T-cell (primary cell): ENCODE measurements at regions not wholly inside any gene's neighbourhood (a gene's known extent, or its start where the extent isn't known, plus 50 kb on each side); places are given as distances from the start of the nearest gene placed in this dataset.

ENCODE experiments used
- ATAC-seq, 4 experiments: fragments of 200-7000 bp in 3 of 4; fragments of 150-1000 bp in 1 of 4; cut with Tn5 transposase; replicated peaks in 1 of 4; 1 replicate in 3 of 4; 2 replicates in 1 of 4; pipeline ENCODE4 v1.10.0; 2021; ENCODE audit warnings: moderate library complexity in 3 of 4, mild to moderate bottlenecking in 2 of 4, moderate number of reproducible peaks in 1 of 4
- CTCF ChIA-PET, 2 donors: fragments of 300-600 bp; sonication (Branson Sonifier 250); formaldehyde crosslinking; loops; one replicate each; lab custom pipeline; 2022; ENCODE audit warnings: antibody characterized with exemption in 2 of 2; lab: Charles Lee
- POLR2A ChIA-PET, 2 donors: fragments of 300-600 bp; sonication (Branson Sonifier 250); formaldehyde crosslinking; loops; one replicate each; lab custom pipeline; 2022; ENCODE audit warnings: antibody characterized with exemption in 2 of 2; lab: Charles Lee
- DNase-seq, 35 experiments: peaks; one replicate each; pipeline versions ENCODE4 v3.0.0 to v3.0.0-alpha.2; 2013 to 2023
- H3K27ac ChIP-seq: one replicate; pipeline ENCODE4 v1.5.1; 2013; ENCODE audit warnings: low read length
- H3K27me3 ChIP-seq, 2 experiments: replicated peaks in 1 of 2; 1 replicate in 1 of 2; 2 replicates in 1 of 2; pipeline versions ENCODE4 v1.6.1 to v1.7.0; 2013; ENCODE audit warnings: low read length in 1 of 2, mixed read lengths in 1 of 2; ENCODE audit not compliant: control insufficient read depth in 2 of 2, insufficient read depth in 2 of 2; ENCODE audit errors: extremely low read depth in 1 of 2
- H3K36me3 ChIP-seq, 2 donors: 1 replicate in 1 of 2; 2 replicates in 1 of 2; pipeline versions ENCODE4 v1.6.1 to v1.7.0; 2013; ENCODE audit warnings: low read length in 1 of 2; ENCODE audit not compliant: control insufficient read depth in 2 of 2, insufficient read depth in 1 of 2; ENCODE audit errors: extremely low read depth in 1 of 2
- H3K4me1 ChIP-seq, 2 experiments: 1 replicate in 1 of 2; 2 replicates in 1 of 2; pipeline versions ENCODE4 v1.6.1 to v1.7.0; 2013; ENCODE audit warnings: low read length in 2 of 2, mixed read lengths in 1 of 2; ENCODE audit not compliant: insufficient read depth in 2 of 2, control insufficient read depth in 1 of 2; ENCODE audit errors: extremely low read depth in 1 of 2
- H3K4me3 ChIP-seq, 2 donors: 1 replicate in 1 of 2; 2 replicates in 1 of 2; pipeline versions ENCODE4 v1.5.1 to v1.7.0; 2013; ENCODE audit warnings: mild to moderate bottlenecking in 2 of 2, low read length in 1 of 2, moderate library complexity in 1 of 2; ENCODE audit not compliant: control insufficient read depth in 1 of 2; ENCODE audit errors: extremely low read depth in 1 of 2
- H3K9me3 ChIP-seq: 2 replicates; pipeline ENCODE4 v1.7.0; 2013
- H3K27ac Mint-ChIP-seq, 2 donors: one replicate each; pipeline ENCODE4 v1.8.0; 2020 to 2021; ENCODE audit warnings: mild to moderate bottlenecking in 2 of 2, mixed read lengths in 2 of 2
- H3K27me3 Mint-ChIP-seq, 2 donors: one replicate each; pipeline ENCODE4 v1.8.0; 2021 to 2022; ENCODE audit warnings: mixed read lengths in 2 of 2
- H3K36me3 Mint-ChIP-seq: one replicate; pipeline ENCODE4 v1.8.0; 2021; ENCODE audit warnings: mixed read lengths
- H3K4me1 Mint-ChIP-seq, 3 donors: one replicate each; pipeline ENCODE4 v1.8.0; 2020 to 2022; ENCODE audit warnings: mixed read lengths in 3 of 3, mild to moderate bottlenecking in 1 of 3
- H3K4me3 Mint-ChIP-seq, 3 donors: one replicate each; pipeline ENCODE4 v1.8.0; 2020 to 2022; ENCODE audit warnings: mild to moderate bottlenecking in 3 of 3, mixed read lengths in 3 of 3, moderate library complexity in 3 of 3
- H3K9me3 Mint-ChIP-seq, 3 donors: one replicate each; pipeline ENCODE4 v1.8.0; 2020 to 2022; ENCODE audit warnings: mixed read lengths in 3 of 3
- WGBS: methylation state at CpG from one replicate; pipeline ENCODE4 v1.1.5; 2013; ENCODE audit warnings: missing lambda C conversion rate; ENCODE audit not compliant: insufficient coverage; 5-methylcytosine and 5-hydroxymethylcytosine counted together

DNA sequence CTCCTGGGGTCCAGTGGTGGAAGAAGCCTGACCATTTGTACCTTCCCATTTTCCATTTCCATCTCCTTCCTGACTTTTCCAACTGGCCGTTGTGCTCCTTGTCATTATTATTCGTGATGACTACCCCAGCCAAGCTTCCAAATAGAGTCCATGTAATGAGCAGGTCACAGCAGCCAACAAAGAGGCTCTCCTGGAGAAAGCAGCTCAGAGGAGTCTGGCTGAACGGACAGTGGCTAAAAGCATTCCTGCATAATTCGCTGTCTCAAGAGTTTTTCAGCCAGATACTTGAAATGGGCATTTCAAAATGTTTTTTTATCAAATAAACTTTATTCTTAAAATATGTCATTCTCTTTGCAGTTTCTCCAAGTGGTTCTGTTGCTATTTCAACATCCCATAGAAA, 458.6 kb downstream of the INHBA start:
- H3K36me3 ChIP-seq: no peaks in the 10 kb centered on the region
- POLR2A ChIA-PET: no interaction called here
- H3K27me3 Mint-ChIP-seq: no peaks in the 10 kb centered on the region
- no peak overlapping the region for H3K4me3 ChIP-seq
- H3K4me1 Mint-ChIP-seq: no peaks in the 10 kb centered on the region
- no peaks in the 10 kb centered on the region for H3K27me3 ChIP-seq
- no peak overlapping the region for H3K27ac Mint-ChIP-seq
- DNase-seq (no peak), ATAC-seq (no peak)
- H3K4me3 Mint-ChIP-seq: no peak overlapping the region
- H3K9me3 ChIP-seq: no peaks in the 10 kb centered on the region
- H3K9me3 Mint-ChIP-seq: peaks cover 4 to 16% (median 14%) of the 10 kb centered on the region in 3 donors
- no peak overlapping the region for H3K27ac ChIP-seq
- H3K36me3 Mint-ChIP-seq: no peaks in the 10 kb centered on the region
- 50% methylated on average over 2 of the region's 4 CpGs for WGBS
- no peaks in the 10 kb centered on the region for H3K4me1 ChIP-seq
- CTCF ChIA-PET: no interaction called here

DNA sequence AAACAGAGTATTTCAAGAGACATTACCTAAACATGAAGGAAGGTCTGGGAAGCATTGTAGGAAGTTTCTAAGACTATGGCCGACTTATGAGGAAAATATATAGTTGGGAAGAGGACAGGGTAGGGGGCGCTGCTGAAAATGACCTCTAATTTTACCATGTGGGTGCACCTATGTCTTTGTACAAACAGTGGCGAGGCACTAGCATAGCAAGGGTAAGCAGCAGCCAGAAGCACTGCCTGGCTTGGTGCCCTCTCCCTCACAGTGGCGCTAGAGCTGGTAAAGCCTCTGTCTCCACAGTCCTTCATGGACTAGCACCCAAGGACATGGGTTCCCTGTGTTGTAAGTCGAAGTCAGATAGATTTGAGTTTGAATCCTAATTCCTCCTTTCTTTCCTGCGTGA, 461.2 kb downstream of the INHBA start:
- H3K9me3 Mint-ChIP-seq: peaks cover 4 to 12% (median 7%) of the 10 kb centered on the region in 3 donors
- ChIA-PET POLR2A (no interaction called here), CTCF (no interaction called here)
- no peaks in the 10 kb centered on the region for H3K27me3 Mint-ChIP-seq
- no peak for ATAC-seq
- WGBS: 100% methylated on average over 1 of the region's 6 CpGs
- no peak for DNase-seq
- Histone ChIP-seq H3K9me3 (no peaks in the 10 kb centered on the region), H3K36me3 (no peaks in the 10 kb centered on the region), H3K27ac (no peak overlapping the region), H3K4me3 (no peak overlapping the region), H3K27me3 (no peaks in the 10 kb centered on the region), H3K4me1 (no peaks in the 10 kb centered on the region)
- no peak overlapping the region for H3K4me3 Mint-ChIP-seq
- H3K36me3 Mint-ChIP-seq: no peaks in the 10 kb centered on the region
- H3K27ac Mint-ChIP-seq: no peak overlapping the region
- H3K4me1 Mint-ChIP-seq: no peaks in the 10 kb centered on the region

DNA sequence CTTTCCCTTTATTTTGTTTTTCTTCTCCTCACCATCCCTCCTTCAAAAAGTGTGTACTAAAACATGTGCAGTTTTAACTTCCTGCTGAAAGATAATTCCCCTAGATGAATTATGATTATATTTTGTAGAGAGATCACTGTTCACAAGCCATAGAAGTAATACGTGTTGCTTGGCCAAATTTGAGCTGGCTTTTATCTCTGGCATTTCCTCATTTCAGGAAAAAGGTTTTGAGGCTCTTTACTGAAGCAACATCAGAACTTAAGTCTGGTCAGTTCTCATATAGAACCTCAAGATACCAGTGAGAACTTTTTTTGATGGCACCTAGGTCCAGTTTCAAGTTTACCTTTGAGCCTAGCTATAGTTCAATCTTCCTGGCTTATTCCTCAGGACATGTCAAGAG, 463.3 kb downstream of the INHBA start:
- Mint-ChIP-seq H3K27me3 (no peaks in the 10 kb centered on the region), H3K9me3 (peaks cover 0 to 12% (median 4%) of the 10 kb centered on the region in 3 donors), H3K27ac (no peak overlapping the region), H3K4me1 (no peaks in the 10 kb centered on the region), H3K36me3 (no peaks in the 10 kb centered on the region), H3K4me3 (no peak overlapping the region)
- Histone ChIP-seq H3K36me3 (no peaks in the 10 kb centered on the region), H3K4me3 (no peak overlapping the region), H3K27me3 (no peaks in the 10 kb centered on the region), H3K9me3 (no peaks in the 10 kb centered on the region), H3K27ac (no peak overlapping the region), H3K4me1 (no peaks in the 10 kb centered on the region)
- POLR2A ChIA-PET: no interaction called here
- DNase-seq: no peak
- CTCF ChIA-PET: no interaction called here
- ATAC-seq: no peak
- 86% methylated on average over 1 of the region's 1 CpG for WGBS

DNA sequence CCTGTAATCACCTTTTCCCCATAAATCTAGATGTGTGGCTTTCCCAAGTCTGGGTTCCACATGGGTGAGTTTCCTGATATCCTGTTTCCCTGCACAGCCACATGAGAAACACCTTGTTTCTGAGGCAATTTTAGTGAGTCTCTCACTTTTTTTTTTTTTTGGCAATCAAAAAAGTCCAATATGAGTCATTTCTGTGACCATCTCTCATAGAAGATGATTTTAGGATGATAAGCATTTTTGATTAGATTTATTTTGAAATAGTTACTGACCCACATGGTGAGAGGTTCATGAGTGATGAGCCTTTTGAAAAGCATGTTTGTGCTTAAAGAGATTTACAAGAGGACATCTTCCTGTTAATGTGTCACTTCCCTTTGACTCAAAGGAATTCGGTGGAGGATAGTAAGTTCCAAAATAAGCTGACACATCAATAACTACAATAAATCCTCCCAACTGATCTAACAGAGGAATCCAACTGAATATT, 464.0 kb downstream of the INHBA start:
- no peak overlapping the region for H3K4me3 Mint-ChIP-seq
- no peaks in the 10 kb centered on the region for H3K36me3 ChIP-seq
- H3K27ac ChIP-seq: no peak overlapping the region
- H3K4me1 Mint-ChIP-seq: no peaks in the 10 kb centered on the region
- H3K9me3 Mint-ChIP-seq: peaks cover 0 to 12% (median 4%) of the 10 kb centered on the region in 3 donors
- no peak overlapping the region for H3K27ac Mint-ChIP-seq
- no CpG with 5 or more reads among the region's 1 CpG for WGBS
- no peaks in the 10 kb centered on the region for H3K36me3 Mint-ChIP-seq
- H3K27me3 Mint-ChIP-seq: no peaks in the 10 kb centered on the region
- ChIA-PET POLR2A (no interaction called here), CTCF (no interaction called here)
- H3K9me3 ChIP-seq: no peaks in the 10 kb centered on the region
- no peaks in the 10 kb centered on the region for H3K27me3 ChIP-seq
- ATAC-seq: no peak
- H3K4me3 ChIP-seq: no peak overlapping the region
- DNase-seq: no peak
- no peaks in the 10 kb centered on the region for H3K4me1 ChIP-seq

DNA sequence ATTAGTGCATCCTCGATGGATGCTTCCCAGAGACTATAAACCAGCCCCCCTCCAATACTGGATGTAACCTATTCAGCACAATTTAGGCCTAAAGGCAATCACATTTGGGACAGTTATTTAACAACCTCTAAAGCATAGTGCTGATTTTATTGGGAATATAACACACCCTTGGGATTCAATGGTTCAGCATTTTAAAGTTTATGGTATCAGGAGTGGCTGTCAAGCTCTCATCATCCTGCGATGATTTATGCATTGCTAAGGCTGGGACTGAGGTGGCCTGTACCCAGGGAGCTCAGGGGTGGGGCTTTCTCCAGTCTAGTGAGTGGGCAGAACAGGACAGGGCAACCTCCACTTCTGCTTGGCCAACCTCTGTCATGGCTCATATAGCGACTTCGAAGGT, 464.9 kb downstream of the INHBA start:
- no peak for DNase-seq
- H3K4me1 ChIP-seq: no peaks in the 10 kb centered on the region
- H3K27me3 Mint-ChIP-seq: no peaks in the 10 kb centered on the region
- no peak overlapping the region for H3K4me3 ChIP-seq
- ChIA-PET POLR2A (no interaction called here), CTCF (interaction anchor here in 1 of 2 donors (0.7 kb wide), 1 partner anchor 60 kb away, joined by 3 read pairs; no protein-coding TSS in a partner anchor)
- H3K36me3 ChIP-seq: no peaks in the 10 kb centered on the region
- H3K9me3 ChIP-seq: no peaks in the 10 kb centered on the region
- no CpG with 5 or more reads among the region's 4 CpGs for WGBS
- H3K27ac ChIP-seq: no peak overlapping the region
- H3K9me3 Mint-ChIP-seq: peaks cover 4 to 12% (median 5%) of the 10 kb centered on the region in 3 donors
- no peaks in the 10 kb centered on the region for H3K4me1 Mint-ChIP-seq
- H3K4me3 Mint-ChIP-seq: no peak overlapping the region
- no peaks in the 10 kb centered on the region for H3K36me3 Mint-ChIP-seq
- H3K27me3 ChIP-seq: no peaks in the 10 kb centered on the region
- no peak for ATAC-seq
- H3K27ac Mint-ChIP-seq: no peak overlapping the region

DNA sequence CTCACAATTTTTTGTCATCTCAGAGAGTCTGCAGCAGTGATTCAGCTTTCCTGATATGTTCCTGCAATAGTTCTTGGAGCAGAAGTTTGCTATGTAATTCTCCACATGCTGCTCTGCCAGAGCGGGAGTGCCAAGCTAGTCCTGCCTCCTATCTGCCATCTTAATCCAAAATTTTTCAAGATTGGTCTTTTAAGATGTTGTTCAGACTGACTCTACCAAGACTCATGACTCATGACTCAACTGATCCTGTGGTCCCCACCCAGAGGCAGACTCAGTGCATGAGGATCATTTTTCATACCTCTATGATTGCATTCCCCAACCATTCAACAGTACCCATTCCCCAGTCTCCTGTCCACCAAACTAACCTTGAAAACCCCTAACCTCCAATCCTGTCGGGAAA, 470.8 kb downstream of the INHBA start:
- ChIA-PET CTCF (no interaction called here), POLR2A (no interaction called here)
- H3K27me3 Mint-ChIP-seq: no peaks in the 10 kb centered on the region
- DNase-seq (no peak), ATAC-seq (no peak)
- Histone ChIP-seq H3K27ac (no peak overlapping the region), H3K36me3 (no peaks in the 10 kb centered on the region), H3K4me1 (no peaks in the 10 kb centered on the region), H3K9me3 (no peaks in the 10 kb centered on the region), H3K4me3 (no peak overlapping the region), H3K27me3 (no peaks in the 10 kb centered on the region)
- H3K9me3 Mint-ChIP-seq: peaks cover 8 to 30% (median 15%) of the 10 kb centered on the region in 3 donors
- H3K4me1 Mint-ChIP-seq: no peaks in the 10 kb centered on the region
- H3K27ac Mint-ChIP-seq: no peak overlapping the region
- 93% methylated on average over 2 of the region's 2 CpGs for WGBS
- no peak overlapping the region for H3K4me3 Mint-ChIP-seq
- no peaks in the 10 kb centered on the region for H3K36me3 Mint-ChIP-seq
